ENCODE measurements at regions not wholly inside any gene's neighbourhood (a gene's known extent, or its start where the extent isn't known, plus 50 kb on each side); places are given as distances from the start of the nearest gene placed in this dataset.

GRCh38 chr2:82289446-82289845 is 1984.9 kb upstream of the LRRTM1 start:
- TF ChIP-seq, protein P1, sequence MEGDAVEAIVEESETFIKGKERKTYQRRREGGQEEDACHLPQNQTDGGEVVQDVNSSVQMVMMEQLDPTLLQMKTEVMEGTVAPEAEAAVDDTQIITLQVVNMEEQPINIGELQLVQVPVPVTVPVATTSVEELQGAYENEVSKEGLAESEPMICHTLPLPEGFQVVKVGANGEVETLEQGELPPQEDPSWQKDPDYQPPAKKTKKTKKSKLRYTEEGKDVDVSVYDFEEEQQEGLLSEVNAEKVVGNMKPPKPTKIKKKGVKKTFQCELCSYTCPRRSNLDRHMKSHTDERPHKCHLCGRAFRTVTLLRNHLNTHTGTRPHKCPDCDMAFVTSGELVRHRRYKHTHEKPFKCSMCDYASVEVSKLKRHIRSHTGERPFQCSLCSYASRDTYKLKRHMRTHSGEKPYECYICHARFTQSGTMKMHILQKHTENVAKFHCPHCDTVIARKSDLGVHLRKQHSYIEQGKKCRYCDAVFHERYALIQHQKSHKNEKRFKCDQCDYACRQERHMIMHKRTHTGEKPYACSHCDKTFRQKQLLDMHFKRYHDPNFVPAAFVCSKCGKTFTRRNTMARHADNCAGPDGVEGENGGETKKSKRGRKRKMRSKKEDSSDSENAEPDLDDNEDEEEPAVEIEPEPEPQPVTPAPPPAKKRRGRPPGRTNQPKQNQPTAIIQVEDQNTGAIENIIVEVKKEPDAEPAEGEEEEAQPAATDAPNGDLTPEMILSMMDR (IDR thresholded peaks at IDR 0.05) = no peak
- TF ChIP-seq EP300 (IDR thresholded peaks at IDR 0.05) = no peak
- no peak for TF ChIP-seq POLR2A (IDR thresholded peaks at IDR 0.05)
- no peak for TF ChIP-seq POLR2AphosphoS5 (IDR thresholded peaks at IDR 0.05)

Data from upper lobe of left lung (tissue), 4 donors.